HEK293 (cell line): ENCODE measurements at regions not wholly inside any gene's neighbourhood (a gene's known extent, or its start where the extent isn't known, plus 50 kb on each side); places are given as distances from the start of the nearest gene placed in this dataset.

Source experiments
- CTCF ChIA-PET: fragments of 350-600 bp; formaldehyde crosslinking; extraction: SDS; loops from one replicate; lab custom pipeline; 2021; ENCODE audit warnings: antibody characterized with exemption; lab: Yijun Ruan, JAX
- POLR2A ChIA-PET: fragments of 300-600 bp; formaldehyde crosslinking; extraction: SDS; loops from one replicate; lab custom pipeline; 2020; ENCODE audit warnings: antibody characterized with exemption, inconsistent platforms; lab: Yijun Ruan, JAX
- H3K27ac ChIP-seq: fragments of 200-500 bp; sonication (Bioruptor generic); 2 replicates; pipeline ENCODE4 v1.5.1; 2014; ENCODE audit warnings: low read depth, low read length, control low read depth, inconsistent platforms; ENCODE audit errors: extremely low read depth
- H3K36me3 ChIP-seq, 2 experiments: fragments of 200-500 bp in 1 of 2; sonication (Bioruptor generic) in 1 of 2; 1 replicate in 1 of 2; 2 replicates in 1 of 2; pipeline ENCODE4 v1.5.1; 2014 to 2017; ENCODE audit warnings: inconsistent platforms in 2 of 2, low read length in 2 of 2; ENCODE audit not compliant: control insufficient read depth in 2 of 2, insufficient read depth in 1 of 2
- H3K4me1 ChIP-seq: fragments of 200-500 bp; sonication (Bioruptor generic); 2 replicates; pipeline ENCODE4 v1.5.1; 2014; ENCODE audit warnings: mild to moderate bottlenecking, low read length, inconsistent platforms; ENCODE audit not compliant: control insufficient read depth, insufficient read depth
- H3K4me3 ChIP-seq: 2 replicates; pipeline ENCODE4 v1.5.1; 2011; ENCODE audit warnings: low read depth, mild to moderate bottlenecking, control low read depth, low read length, moderate library complexity
- H3K9me3 ChIP-seq: fragments of 200-500 bp; sonication (Bioruptor generic); 2 replicates; pipeline ENCODE4 v1.5.1; 2014; ENCODE audit warnings: low read depth, low read length, inconsistent platforms; ENCODE audit not compliant: control insufficient read depth, insufficient read depth
- IKZF3 ChIP-seq: fragments of 450-650 bp; IDR thresholded peaks from 2 replicates; pipeline ENCODE4 v1.5.0; 2018; ENCODE audit warnings: missing biosample characterization, mild to moderate bottlenecking, missing genetic modification characterization, moderate library complexity
- ZBTB17 ChIP-seq: fragments of 450-650 bp; formaldehyde crosslinking; IDR thresholded peaks from 2 replicates; pipeline ENCODE4 v1.5.1; 2016; ENCODE audit warnings: missing biosample characterization, missing genetic modification characterization
- ZBTB8A ChIP-seq: fragments of 450-650 bp; formaldehyde crosslinking; IDR thresholded peaks from 2 replicates; pipeline ENCODE4 v1.5.1; 2016; ENCODE audit warnings: missing biosample characterization, missing genetic modification characterization
- ZFHX2 ChIP-seq: fragments of 450-650 bp; formaldehyde crosslinking; conservative IDR thresholded peaks from 2 replicates; pipeline ENCODE4 v1.5.1; 2016; ENCODE audit warnings: missing biosample characterization, missing genetic modification characterization
- ZNF140 ChIP-seq: fragments of 450-650 bp; formaldehyde crosslinking; IDR thresholded peaks from 2 replicates; pipeline ENCODE4 v1.5.1; 2016; ENCODE audit warnings: missing biosample characterization, missing genetic modification characterization
- ZNF202 ChIP-seq: fragments of 450-650 bp; formaldehyde crosslinking; IDR thresholded peaks from 2 replicates; pipeline ENCODE4 v1.5.1; 2016; ENCODE audit warnings: missing biosample characterization, missing genetic modification characterization, borderline replicate concordance
- ZNF274 ChIP-seq, 2 experiments: fragments of 200-500 bp in 1 of 2; fragments of 450-650 bp in 1 of 2; sonication (Bioruptor generic) in 1 of 2; formaldehyde crosslinking in 1 of 2; IDR thresholded peaks; 2 replicates each; pipeline versions ENCODE4 v1.5.1 to v1.6.1; 2014 to 2016; ENCODE audit warnings: borderline replicate concordance in 1 of 2, inconsistent platforms in 1 of 2, low read length in 1 of 2, missing biosample characterization in 1 of 2, missing genetic modification characterization in 1 of 2
- ZNF341 ChIP-seq: fragments of 450-650 bp; formaldehyde crosslinking; IDR thresholded peaks from 2 replicates; pipeline ENCODE4; 2016; ENCODE audit warnings: low read depth, missing biosample characterization, missing genetic modification characterization
- ZNF394 ChIP-seq: fragments of 450-650 bp; formaldehyde crosslinking; IDR thresholded peaks from 2 replicates; pipeline ENCODE4 v1.5.1; 2016; ENCODE audit warnings: missing biosample characterization, missing genetic modification characterization, mild to moderate bottlenecking, moderate library complexity, borderline replicate concordance
- ZNF404 ChIP-seq: fragments of 450-650 bp; formaldehyde crosslinking; IDR thresholded peaks from 2 replicates; pipeline ENCODE4 v1.5.1; 2017; ENCODE audit warnings: missing biosample characterization, missing genetic modification characterization
- ZNF544 ChIP-seq: fragments of 450-650 bp; formaldehyde crosslinking; IDR thresholded peaks from 2 replicates; pipeline ENCODE4 v1.5.0; 2017; ENCODE audit warnings: missing biosample characterization, missing genetic modification characterization
- ZNF560 ChIP-seq: fragments of 450-650 bp; formaldehyde crosslinking; IDR thresholded peaks from 2 replicates; pipeline ENCODE4 v1.5.1; 2017; ENCODE audit warnings: missing biosample characterization, missing genetic modification characterization, borderline replicate concordance
- ZNF654 ChIP-seq: fragments of 450-650 bp; formaldehyde crosslinking; IDR thresholded peaks from 2 replicates; pipeline ENCODE4 v1.5.1; 2016; ENCODE audit warnings: low read depth, missing biosample characterization, missing genetic modification characterization
- ZNF660 ChIP-seq: fragments of 450-650 bp; IDR thresholded peaks from 2 replicates; pipeline ENCODE4 v1.5.1; 2018; ENCODE audit warnings: missing biosample characterization, mild to moderate bottlenecking, missing genetic modification characterization
- ZNF768 ChIP-seq: fragments of 450-650 bp; formaldehyde crosslinking; IDR thresholded peaks from 2 replicates; pipeline ENCODE4 v1.5.1; 2018; ENCODE audit warnings: missing biosample characterization, mild to moderate bottlenecking, missing genetic modification characterization
- ZNF785 ChIP-seq: fragments of 450-650 bp; formaldehyde crosslinking; IDR thresholded peaks from 2 replicates; pipeline ENCODE4 v1.5.1; 2016; ENCODE audit warnings: missing biosample characterization, missing genetic modification characterization
- ZSCAN23 ChIP-seq: fragments of 450-650 bp; formaldehyde crosslinking; IDR thresholded peaks from 2 replicates; pipeline ENCODE4 v1.5.1; 2016; ENCODE audit warnings: missing biosample characterization, missing genetic modification characterization
- TF ChIP-seq, protein P1 (sequence below): fragments of 450-650 bp; formaldehyde crosslinking; IDR thresholded peaks from 2 replicates; pipeline ENCODE4 v1.5.1; 2017; ENCODE audit warnings: missing biosample characterization, missing genetic modification characterization
- TF ChIP-seq, protein P2 (sequence below): fragments of 450-650 bp; formaldehyde crosslinking; IDR thresholded peaks from 2 replicates; pipeline ENCODE4 v1.5.1; 2016; ENCODE audit warnings: missing biosample characterization, missing genetic modification characterization

DNA sequence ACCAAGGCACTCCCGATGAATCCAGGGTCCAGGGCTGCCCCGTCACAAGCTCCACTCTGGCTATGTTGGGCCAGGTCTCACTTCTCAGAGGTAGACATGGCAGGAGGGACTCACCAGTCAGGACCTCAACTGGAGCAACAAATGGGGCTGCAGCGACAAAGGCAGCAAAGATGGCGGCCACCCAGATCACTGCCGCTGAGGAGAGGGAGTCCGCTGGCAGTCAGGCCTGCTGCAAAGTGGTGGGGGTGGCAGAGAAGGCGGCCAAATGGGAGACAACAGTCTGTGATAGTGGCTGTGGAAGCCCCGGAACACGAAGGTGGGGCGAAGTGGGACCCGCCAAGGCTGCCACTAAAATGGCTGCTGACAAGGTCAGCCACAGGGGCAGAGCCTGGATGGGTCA lies 143.3 kb upstream of the RADX start:
- Histone ChIP-seq H3K36me3 (no peaks in the 10 kb centered on the region), H3K4me3 (no peak overlapping the region), H3K9me3 (no peaks in the 10 kb centered on the region), H3K4me1 (no peaks in the 10 kb centered on the region)
- POLR2A ChIA-PET = no interaction called here
- CTCF ChIA-PET = interaction anchor here (1.3 kb wide), 1 partner anchor 12 kb away, joined by 6 read pairs; no protein-coding TSS in a partner anchor
- TF ChIP-seq ZNF274 (IDR thresholded peaks at IDR 0.05; ENCODE audit: low read length) = no peak
- no peak for TF ChIP-seq ZNF274 (tag by site-specific recombination; IDR thresholded peaks at IDR 0.05; ENCODE audit: borderline replicate concordance)
- no peak for TF ChIP-seq ZBTB8A (tag by site-specific recombination)
- TF ChIP-seq ZBTB17 (tag by site-specific recombination) = no peak
- TF ChIP-seq ZNF560 (tag by site-specific recombination) = no peak
- TF ChIP-seq ZNF768 = no peak
- TF ChIP-seq, all 188 proteins: peak for 0
- H3K27ac ChIP-seq = no peak overlapping the region

DNA sequence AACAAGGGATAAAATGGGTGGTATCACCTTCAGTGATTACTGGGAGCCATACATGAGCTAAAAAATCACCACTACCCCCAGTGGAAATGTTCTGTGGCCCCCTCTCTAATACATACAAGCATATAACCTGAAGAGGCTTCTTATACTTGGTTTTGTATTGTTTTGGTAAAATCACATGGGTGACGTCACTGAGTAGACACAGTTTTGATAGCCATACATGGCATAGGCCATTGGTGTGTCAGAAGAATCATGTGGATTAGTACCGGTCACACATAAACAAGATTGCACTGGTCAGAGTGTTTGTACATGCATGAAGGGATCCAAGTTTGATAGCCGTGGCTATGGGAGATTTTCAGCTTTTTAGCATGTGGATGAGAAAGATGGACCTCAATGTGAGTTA lies 131.9 kb upstream of the RADX start:
- Histone ChIP-seq H3K4me1 (no peaks in the 10 kb centered on the region), H3K27ac (no peak overlapping the region)
- ChIA-PET CTCF (interaction anchor here (0.6 to 5.2 kb wide), 12 partner anchors 13 to 394 kb away, joined by 3 to 32 read pairs (median 4); no protein-coding TSS in a partner anchor), POLR2A (no interaction called here)
- TF ChIP-seq ZNF404 (tag by site-specific recombination) = no peak
- no peak for TF ChIP-seq ZNF202 (tag by site-specific recombination)
- no peak for TF ChIP-seq ZNF140 (tag by site-specific recombination)
- TF ChIP-seq ZSCAN23 (tag by site-specific recombination) = no peak
- no peak for TF ChIP-seq ZNF544 (tag by site-specific recombination)
- no peak for TF ChIP-seq ZNF785 (tag by site-specific recombination)
- TF ChIP-seq ZNF341 (tag by site-specific recombination) = no peak
- no peak for TF ChIP-seq IKZF3 (tag by site-specific recombination)
- TF ChIP-seq, all 188 proteins: peak for 0
- H3K36me3 ChIP-seq = no peaks in the 10 kb centered on the region
- H3K9me3 ChIP-seq = no peaks in the 10 kb centered on the region; the same call in 1 of the 2 replicates
- H3K4me3 ChIP-seq = no peak overlapping the region

DNA sequence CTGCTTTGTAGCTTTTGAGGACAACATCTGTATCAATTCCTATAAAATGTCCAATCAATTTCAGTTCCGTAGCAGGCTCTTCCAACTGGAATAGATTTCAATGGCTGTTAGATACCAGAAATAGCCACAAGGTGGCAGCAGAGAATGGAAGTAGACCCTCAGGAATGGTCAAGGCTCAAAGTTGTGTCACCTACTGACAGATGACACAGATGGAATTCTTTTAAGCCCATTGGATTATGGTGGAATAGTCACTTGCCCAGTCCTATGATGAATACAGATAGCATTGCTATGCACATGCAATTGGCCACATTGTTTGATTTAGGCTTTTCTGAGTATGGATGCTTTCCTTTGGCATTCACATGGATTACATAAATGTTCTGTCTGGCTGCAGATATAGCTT lies 130.4 kb upstream of the RADX start:
- TF ChIP-seq IKZF3 (tag by site-specific recombination) (peak; percentile 43; the same call in 1 of the 2 replicates), ZNF394 (no peak), ZNF660 (tag by site-specific recombination) (peak; percentile 40; the same call in 1 of the 2 replicates), ZNF654 (tag by site-specific recombination) (peak; percentile 97), ZNF140 (tag by site-specific recombination) (no peak), ZFHX2 (tag by site-specific recombination) (no peak)
- TF ChIP-seq, protein P1, sequence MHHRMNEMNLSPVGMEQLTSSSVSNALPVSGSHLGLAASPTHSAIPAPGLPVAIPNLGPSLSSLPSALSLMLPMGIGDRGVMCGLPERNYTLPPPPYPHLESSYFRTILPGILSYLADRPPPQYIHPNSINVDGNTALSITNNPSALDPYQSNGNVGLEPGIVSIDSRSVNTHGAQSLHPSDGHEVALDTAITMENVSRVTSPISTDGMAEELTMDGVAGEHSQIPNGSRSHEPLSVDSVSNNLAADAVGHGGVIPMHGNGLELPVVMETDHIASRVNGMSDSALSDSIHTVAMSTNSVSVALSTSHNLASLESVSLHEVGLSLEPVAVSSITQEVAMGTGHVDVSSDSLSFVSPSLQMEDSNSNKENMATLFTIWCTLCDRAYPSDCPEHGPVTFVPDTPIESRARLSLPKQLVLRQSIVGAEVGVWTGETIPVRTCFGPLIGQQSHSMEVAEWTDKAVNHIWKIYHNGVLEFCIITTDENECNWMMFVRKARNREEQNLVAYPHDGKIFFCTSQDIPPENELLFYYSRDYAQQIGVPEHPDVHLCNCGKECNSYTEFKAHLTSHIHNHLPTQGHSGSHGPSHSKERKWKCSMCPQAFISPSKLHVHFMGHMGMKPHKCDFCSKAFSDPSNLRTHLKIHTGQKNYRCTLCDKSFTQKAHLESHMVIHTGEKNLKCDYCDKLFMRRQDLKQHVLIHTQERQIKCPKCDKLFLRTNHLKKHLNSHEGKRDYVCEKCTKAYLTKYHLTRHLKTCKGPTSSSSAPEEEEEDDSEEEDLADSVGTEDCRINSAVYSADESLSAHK = no peak
- TF ChIP-seq, protein P2, sequence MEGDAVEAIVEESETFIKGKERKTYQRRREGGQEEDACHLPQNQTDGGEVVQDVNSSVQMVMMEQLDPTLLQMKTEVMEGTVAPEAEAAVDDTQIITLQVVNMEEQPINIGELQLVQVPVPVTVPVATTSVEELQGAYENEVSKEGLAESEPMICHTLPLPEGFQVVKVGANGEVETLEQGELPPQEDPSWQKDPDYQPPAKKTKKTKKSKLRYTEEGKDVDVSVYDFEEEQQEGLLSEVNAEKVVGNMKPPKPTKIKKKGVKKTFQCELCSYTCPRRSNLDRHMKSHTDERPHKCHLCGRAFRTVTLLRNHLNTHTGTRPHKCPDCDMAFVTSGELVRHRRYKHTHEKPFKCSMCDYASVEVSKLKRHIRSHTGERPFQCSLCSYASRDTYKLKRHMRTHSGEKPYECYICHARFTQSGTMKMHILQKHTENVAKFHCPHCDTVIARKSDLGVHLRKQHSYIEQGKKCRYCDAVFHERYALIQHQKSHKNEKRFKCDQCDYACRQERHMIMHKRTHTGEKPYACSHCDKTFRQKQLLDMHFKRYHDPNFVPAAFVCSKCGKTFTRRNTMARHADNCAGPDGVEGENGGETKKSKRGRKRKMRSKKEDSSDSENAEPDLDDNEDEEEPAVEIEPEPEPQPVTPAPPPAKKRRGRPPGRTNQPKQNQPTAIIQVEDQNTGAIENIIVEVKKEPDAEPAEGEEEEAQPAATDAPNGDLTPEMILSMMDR (tag by site-specific recombination) = peak; percentile 73
- no peaks in the 10 kb centered on the region for H3K9me3 ChIP-seq
- no peak overlapping the region for H3K4me3 ChIP-seq
- no peaks in the 10 kb centered on the region for H3K4me1 ChIP-seq
- ChIA-PET CTCF (interaction anchor here (0.6 to 5.2 kb wide), 33 partner anchors 11 to 413 kb away, joined by 3 to 32 read pairs (median 4); no protein-coding TSS in a partner anchor), POLR2A (no interaction called here)
- H3K36me3 ChIP-seq = no peaks in the 10 kb centered on the region
- H3K27ac ChIP-seq = no peak overlapping the region
